GM19099 (cell line): ENCODE measurements at regions not wholly inside any gene's neighbourhood (a gene's known extent, or its start where the extent isn't known, plus 50 kb on each side); places are given as distances from the start of the nearest gene placed in this dataset.

Experiments used
- POLR2A ChIP-seq: IDR thresholded peaks from 3 replicates; pipeline ENCODE4 v1.6.1; 2011; ENCODE audit warnings: low read depth; ENCODE audit not compliant: insufficient read length; ENCODE audit errors: extremely low read depth

DNA sequence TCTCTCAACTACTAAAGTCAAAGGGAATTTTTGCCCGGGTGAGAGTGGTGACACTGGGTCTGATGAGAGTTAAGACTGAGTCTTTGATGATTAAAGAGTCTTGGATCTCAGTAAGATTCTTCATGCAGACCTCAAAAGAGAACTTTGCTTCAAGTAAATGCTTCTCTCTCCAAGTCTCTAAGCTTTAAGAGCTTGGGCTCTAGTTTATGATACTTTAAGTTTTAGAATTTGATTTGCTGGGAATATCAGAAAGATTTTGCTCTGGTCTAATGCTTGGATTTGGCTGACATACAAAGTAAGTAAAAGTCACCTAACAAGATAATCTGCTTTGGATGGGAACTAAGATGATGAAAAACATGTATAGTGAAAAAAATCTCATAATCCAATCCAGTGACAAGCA, 566.3 kb downstream of the MAT2B start:
- TF ChIP-seq POLR2A = no peak

DNA sequence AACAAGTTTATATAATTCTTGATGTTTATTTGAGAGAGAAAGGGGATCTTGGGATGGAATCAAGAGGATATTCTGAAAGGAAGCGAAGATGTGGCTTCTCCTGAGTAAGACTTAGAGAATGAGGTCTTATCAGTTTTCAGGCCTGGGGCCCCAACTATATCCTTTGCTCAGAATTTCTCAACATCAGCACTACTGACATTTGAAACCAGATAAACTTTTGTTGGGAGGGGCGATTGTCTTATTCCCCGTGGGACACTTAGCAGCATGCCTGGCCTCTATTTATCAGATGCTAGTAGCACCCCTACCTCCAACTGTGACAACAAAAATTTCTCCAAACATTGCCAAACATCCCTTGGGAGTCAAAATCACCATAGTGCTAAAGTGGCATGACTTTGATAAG, 567.7 kb downstream of the MAT2B start:
- TF ChIP-seq POLR2A = no peak

DNA sequence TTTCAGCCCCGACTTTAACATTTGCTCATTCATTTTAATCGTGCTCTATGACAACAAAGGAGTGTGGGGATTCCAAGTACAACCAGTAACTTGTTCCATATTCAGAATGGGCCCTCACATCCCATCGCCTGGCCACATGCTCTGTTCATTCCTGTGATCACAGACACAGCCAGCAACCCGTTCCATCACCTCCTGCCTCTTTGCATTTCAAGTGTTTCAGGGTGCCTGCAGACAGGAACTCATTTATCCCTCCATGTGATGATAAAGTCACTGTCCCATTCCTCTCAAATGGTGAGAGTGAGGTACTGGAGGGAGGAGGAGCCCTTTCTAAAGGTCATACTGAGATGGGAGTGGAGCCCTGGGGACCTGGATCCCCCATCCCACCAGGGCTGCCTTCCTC, 571.1 kb downstream of the MAT2B start:
- TF ChIP-seq POLR2A = no peak

DNA sequence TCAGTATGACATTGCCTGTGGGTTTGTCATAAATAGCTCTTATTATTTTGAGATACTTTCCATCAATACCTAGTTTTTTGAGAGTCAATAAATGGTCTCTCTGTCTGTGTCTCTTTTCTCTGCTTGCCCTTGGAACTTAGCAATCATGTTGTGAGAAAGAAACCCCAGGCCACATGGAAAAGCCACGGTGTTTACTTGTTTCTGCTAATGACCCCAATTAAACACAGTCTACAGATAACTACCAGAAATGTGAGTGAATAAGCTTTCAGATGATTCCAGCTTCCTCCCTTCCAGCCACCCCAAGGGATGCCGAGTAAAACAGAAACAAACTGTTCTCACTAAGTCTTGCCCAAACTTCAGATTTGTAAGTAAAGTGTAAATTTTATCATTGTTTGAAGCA, 584.9 kb downstream of the MAT2B start:
- no peak for TF ChIP-seq POLR2A

DNA sequence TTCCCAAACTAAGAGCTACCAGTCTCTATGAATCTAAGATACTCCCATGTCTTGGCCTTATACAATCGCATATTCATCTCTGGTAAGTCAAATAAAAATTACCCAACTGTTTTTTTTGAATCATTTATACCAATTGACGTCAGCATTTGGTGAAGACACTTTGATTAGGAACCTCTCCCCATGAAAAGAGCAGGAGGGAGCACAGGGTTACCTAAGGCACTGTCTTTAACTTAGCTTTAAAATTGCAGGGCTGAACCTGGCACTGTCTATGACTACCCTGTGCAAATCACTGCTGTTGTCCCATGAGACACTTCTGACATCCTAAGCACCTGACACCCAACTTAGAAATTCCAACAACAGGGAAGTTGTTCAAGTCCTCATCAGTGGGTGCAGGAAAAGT, 586.4 kb downstream of the MAT2B start:
- TF ChIP-seq POLR2A = no peak

DNA sequence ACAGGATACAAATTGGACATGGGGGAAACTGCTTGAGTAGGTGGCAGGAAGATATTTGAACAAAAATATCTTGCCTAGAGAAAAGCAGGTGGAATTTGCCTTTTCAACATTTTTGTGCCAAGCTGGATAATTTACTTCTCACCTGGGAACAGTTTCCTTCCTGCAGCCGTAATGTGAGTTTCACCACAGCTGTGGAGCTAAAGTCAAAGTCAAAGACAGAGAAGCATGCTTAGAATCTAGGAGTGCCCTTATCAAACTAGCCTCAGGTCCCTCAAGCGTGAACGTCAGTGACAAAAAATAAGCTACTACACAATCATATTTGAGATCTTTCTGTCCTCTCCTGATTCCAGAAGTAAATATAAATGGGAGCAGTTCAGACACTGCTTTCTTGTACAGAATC, 588.9 kb downstream of the MAT2B start:
- no peak for TF ChIP-seq POLR2A

DNA sequence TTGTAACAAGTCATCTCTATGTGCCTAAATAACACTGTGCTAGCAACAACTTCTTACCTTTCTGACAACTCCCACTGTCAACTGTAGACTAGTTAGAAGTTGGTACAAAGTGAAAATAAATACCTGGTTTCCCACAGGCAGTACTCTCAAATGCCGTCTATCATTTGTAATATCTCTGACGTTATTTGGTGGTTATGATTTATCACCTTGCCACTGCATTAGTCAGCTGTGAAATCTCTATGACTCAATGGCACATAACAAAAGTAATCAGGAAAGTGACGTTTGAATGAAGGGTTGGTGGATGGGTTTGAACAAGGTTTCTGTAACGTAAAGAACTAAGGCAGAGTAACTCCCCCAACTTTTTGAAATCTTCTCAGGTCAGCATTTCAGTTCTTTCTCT, 592.3 kb downstream of the MAT2B start:
- no peak for TF ChIP-seq POLR2A

DNA sequence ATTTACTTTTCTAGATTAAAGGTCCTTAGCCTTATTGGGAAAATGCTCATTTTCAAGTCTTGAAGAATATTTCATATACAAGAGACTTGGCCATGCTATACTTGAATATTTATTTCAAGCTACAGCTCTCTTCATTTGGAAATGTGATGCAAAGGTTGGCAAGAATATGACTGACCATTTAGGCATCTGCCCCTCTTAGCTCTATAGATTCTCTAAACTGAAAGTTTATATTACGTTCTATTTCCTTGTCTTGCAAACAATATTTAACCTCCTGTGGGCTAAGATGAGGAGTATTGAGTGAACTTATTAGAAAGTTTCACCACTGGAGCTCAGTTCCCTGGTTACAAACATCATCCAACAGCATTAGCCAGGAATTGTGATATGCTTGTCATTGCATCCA, 593.1 kb downstream of the MAT2B start:
- no peak for TF ChIP-seq POLR2A

DNA sequence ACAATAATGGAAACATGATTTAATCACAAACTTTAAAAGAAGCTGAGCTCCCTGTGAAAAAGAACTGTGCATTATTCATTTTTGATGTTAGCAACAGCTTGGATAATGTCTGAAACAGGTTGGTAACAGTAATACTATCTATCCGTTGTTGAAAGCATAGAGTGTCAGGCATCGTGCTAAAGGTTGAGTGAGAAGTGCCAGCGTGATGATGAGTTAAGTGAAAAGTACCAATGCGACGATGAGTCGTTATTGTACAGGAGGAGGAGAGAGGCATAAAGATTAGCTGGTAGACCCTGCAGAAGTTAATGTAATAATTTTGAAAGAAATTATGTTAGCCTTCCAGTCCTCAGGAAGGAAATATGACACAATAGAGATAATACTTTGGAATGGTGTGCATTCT, 593.6 kb downstream of the MAT2B start:
- no peak for TF ChIP-seq POLR2A

DNA sequence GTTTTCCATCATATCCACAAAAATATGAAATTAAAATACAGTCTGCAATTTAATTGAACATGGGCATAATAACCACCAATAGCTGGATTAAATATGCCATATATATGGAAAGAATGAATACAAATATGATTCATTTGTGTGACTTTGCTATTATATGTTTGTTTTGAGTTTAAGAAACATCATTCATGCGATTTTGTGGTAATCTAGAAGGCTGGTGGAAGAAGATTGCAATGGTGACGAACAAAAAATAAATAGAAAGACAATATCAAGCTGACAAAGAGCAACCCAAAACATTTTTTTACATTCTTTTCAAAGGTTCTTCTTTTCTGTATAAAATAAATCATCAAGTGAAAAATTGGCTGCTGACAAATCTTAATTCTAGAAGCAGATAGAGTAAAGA, 610.0 kb downstream of the MAT2B start:
- TF ChIP-seq POLR2A = no peak

DNA sequence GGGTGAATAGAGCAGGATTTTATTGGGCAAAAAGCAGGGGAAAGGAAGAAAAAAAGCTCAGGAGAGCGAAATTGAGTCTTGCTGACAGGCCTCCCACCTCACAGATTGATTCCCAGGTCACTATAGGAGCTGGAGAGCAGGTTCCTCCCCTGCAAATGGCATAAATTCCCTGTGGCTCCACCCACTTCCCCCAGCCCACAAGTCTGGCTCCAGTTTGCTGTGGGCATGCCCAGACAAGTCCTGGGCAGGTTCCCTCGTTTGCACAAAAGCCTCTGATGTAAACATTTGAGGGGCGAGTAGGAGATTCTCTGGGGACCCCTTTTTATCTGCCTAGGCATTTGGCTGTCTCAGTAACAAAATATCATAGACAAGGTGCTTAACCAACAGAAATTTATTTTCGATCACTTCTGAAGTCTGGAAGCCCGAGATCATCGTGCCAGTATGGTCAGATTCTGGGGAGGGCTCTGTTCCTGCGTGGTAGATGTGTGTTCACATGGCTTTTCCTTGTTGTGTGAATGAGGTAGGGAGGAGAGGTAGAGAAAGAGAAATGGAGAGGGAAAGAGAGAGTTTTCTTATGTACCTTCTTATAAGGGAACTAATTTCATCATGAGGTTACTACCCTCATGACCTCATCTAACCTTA, 614.5 kb downstream of the MAT2B start:
- TF ChIP-seq POLR2A = no peak

DNA sequence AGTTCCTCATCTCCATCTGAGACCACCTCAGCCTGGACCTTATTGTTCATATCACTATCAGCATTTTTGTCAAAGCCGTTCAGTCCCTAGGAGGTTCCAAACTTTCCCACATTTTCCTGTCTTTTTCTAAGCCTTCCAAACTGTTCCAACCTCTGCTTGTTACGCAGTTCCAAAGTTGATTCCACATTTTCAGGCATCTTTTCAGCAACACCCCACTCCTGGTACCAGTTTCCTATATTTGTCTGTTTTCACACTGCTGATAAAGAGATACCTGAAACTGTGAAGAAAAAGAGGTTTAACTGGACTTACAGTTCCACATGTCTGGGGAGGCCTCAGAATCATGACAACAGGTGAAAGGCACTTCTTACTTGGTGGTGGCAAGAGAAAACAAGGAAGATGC, 622.1 kb downstream of the MAT2B start:
- no peak for TF ChIP-seq POLR2A

DNA sequence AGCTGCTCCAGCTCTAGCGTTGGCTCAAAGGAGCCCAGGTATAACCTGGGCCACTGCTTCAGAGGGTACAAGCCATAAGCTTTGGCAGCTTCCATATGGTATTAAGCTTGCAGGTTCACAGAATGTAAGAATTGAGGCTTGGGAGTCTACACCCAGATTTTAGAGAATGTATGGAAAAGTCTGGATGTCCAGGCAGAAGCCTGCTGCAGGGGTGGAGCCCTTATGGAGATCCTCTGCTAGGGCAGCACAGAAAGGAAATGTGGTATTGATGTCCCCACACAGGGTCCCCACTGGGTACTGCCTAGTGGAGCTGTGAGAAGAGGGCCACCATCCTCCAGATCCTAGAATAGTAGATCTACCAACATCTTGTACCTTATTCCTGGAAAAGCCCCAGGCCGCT, 626.9 kb downstream of the MAT2B start:
- TF ChIP-seq POLR2A = no peak

DNA sequence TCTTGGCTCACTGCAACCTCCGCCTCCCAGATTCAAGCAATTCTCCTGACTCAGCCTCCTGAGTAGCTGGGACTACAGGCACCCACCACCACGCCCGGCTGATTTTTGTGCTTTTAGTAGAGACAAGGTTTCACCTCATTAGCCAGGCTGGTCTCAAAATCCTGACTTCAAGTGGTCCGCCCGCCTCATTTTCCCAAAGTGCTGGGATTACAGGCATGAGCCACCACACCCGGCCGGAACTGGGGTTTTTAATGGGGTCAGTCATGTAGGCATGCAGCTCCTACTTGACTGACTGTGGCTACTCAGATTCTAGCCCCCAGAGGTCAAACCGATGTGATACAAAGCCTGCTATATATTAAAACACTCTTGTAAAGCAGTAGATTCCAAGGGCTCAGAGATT, 631.7 kb downstream of the MAT2B start:
- no peak for TF ChIP-seq POLR2A

DNA sequence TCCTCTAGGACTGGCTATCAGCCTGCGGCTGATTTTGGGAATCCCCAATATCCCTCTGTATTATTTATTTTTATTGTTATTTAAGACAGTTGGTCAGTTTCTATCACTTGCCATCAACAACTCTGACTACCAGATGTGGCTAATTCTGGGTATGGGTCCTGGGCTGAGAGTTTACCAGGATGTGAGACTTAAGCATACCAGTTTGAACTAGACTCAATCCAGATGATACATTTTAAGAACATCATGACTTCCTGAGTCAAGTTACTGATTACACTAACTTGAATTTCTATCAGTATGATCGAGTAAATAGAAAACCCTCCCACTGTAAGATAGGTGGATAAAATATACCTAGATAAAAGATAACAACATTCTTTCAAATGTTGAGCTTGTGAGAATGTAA, 634.0 kb downstream of the MAT2B start:
- TF ChIP-seq POLR2A = no peak

DNA sequence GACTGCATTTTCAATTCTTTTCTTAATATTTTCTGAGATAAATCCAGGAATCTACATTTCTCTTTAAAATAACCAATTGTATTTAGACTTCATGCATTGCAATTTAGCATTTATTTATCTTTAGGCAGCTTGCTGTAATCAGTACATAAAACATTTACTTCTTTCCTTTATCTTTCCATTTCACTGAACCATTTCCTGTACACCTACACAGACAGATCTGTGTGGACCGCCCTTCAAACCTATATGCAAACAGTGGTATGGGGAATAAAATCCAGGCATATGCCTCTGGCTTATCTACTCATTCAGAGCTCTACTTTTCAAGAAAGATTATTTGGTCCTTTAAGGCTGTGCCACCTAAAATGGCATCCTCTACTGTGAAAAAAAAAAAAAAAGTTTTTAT, 640.0 kb downstream of the MAT2B start:
- TF ChIP-seq POLR2A = no peak

DNA sequence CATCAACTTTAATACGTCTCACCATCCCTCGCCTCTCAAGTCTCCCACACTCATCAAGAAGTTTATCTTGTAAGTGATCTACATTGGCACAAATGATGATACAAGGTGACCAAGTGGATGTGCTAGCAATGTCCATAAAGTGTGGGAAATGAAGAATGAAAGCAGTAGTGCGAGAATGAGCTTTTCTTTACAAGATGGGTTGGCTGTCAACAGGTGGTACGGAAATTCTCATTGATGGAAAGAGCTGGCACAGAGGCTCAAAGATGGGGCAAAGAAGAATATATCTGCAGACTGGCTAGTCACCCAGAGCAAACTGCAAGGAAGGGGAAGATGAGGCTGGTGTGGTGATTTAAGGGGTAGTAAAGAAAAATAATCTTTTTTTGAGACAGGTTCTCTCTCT, 640.8 kb downstream of the MAT2B start:
- TF ChIP-seq POLR2A = no peak
